ENCODE measurements at regions not wholly inside any gene's neighbourhood (a gene's known extent, or its start where the extent isn't known, plus 50 kb on each side); places are given as distances from the start of the nearest gene placed in this dataset.

- no peak overlapping the region for H3K4ac ChIP-seq (ENCODE audit: low read depth, low read length)
- H2AK5ac ChIP-seq (ENCODE audit: insufficient read length, low read length) = no peak overlapping the region
- H4K8ac ChIP-seq (replicated peaks; ENCODE audit: insufficient read length, low read depth, low read length) = no peak overlapping the region
- H3K27me3 ChIP-seq (ENCODE audit: insufficient read depth, low read length) = no peaks in the 10 kb centered on the region
- no peak overlapping the region for H3K4me2 ChIP-seq (ENCODE audit: insufficient read depth, insufficient read length, low read length)
- H4K91ac ChIP-seq (ENCODE audit: insufficient read length, low read depth, low read length) = no peak overlapping the region
- no peaks in the 10 kb centered on the region for H3K4me1 ChIP-seq (ENCODE audit: insufficient read depth, low read length)
- no peak overlapping the region for H2BK5ac ChIP-seq (ENCODE audit: insufficient read length, low read length)
- no peak overlapping the region for H3K23ac ChIP-seq (ENCODE audit: insufficient read length, low read depth, low read length)
- no peak overlapping the region for H3K9ac ChIP-seq (ENCODE audit: extremely low read depth, insufficient read length, low read length)
- Mint-ChIP-seq H3K27ac (no peak overlapping the region), H3K36me3 (ENCODE audit: insufficient read depth in 1 of 3, low read depth in 3 of 3) (peaks cover 0 to 4% (median 0%) of the 10 kb centered on the region in 3 experiments; a peak in 1 of 7 replicates), H3K27me3 (ENCODE audit: low read depth) (no peaks in the 10 kb centered on the region), H3K4me1 (no peaks in the 10 kb centered on the region; a peak in 1 of 4 replicates), H3K9me3 (peaks cover 0 to 3% of the 10 kb centered on the region in 2 experiments; a peak in 2 of 5 replicates), H3K4me3 (no peak overlapping the region)
- H3K9me3 ChIP-seq (ENCODE audit: control insufficient read depth, low read depth, low read length) = no peaks in the 10 kb centered on the region
- no peaks in the 10 kb centered on the region for H4K20me1 ChIP-seq (ENCODE audit: control insufficient read depth, insufficient read depth, insufficient read length)
- H3K79me1 ChIP-seq (ENCODE audit: insufficient read depth, low read depth, low read length, poor library complexity, severe bottlenecking) = no peaks in the 10 kb centered on the region
- DNase-seq = no peak
- no peak overlapping the region for H2BK12ac ChIP-seq (ENCODE audit: insufficient read length, low read depth, low read length)
- no peaks in the 10 kb centered on the region for H3K23me2 ChIP-seq (ENCODE audit: insufficient read length, low read depth, low read length, poor library complexity, severe bottlenecking)
- H3T11ph ChIP-seq (ENCODE audit: low read length) = no peak overlapping the region
- H3K18ac ChIP-seq (ENCODE audit: insufficient read length, low read depth, low read length) = no peak overlapping the region
- H2AFZ ChIP-seq (ENCODE audit: low read length) = no peak overlapping the region
- no peak overlapping the region for H3K27ac ChIP-seq (ENCODE audit: insufficient read length, low read depth, low read length)
- no peak overlapping the region for H2BK120ac ChIP-seq (ENCODE audit: low read depth, low read length, poor library complexity, severe bottlenecking)
- WGBS (ENCODE audit: extremely low coverage, insufficient read length, low lambda C conversion rate) = no CpG with 5 or more reads among the region's 1 CpG
- H4K5ac ChIP-seq (ENCODE audit: insufficient read length, low read depth, low read length) = no peak overlapping the region
- no peaks in the 10 kb centered on the region for H3K79me2 ChIP-seq (ENCODE audit: insufficient read depth, low read length)
- no peak overlapping the region for H2BK15ac ChIP-seq (ENCODE audit: low read depth, low read length)
- H3K14ac ChIP-seq (ENCODE audit: insufficient read depth, low read length) = no peak overlapping the region
- H3K56ac ChIP-seq (ENCODE audit: insufficient read length, low read depth, low read length) = no peak overlapping the region
- no peak for TF ChIP-seq CTCF (conservative IDR thresholded peaks at IDR 0.05)
- no peak overlapping the region for H2BK20ac ChIP-seq (ENCODE audit: low read depth, low read length, poor library complexity, severe bottlenecking)
Observed at GRCh38 chr12:71038960-71039359, 118.4 kb upstream of the PTPRR start.

Measured in H9 (cell line).